ENCODE measurements at regions not wholly inside any gene's neighbourhood (a gene's known extent, or its start where the extent isn't known, plus 50 kb on each side); places are given as distances from the start of the nearest gene placed in this dataset.
"Not testable (repeated sequence)": the region's sequence is repeated elsewhere in the genome, so short reads cannot be mapped to it uniquely, and the experiment has no call there.

DNA sequence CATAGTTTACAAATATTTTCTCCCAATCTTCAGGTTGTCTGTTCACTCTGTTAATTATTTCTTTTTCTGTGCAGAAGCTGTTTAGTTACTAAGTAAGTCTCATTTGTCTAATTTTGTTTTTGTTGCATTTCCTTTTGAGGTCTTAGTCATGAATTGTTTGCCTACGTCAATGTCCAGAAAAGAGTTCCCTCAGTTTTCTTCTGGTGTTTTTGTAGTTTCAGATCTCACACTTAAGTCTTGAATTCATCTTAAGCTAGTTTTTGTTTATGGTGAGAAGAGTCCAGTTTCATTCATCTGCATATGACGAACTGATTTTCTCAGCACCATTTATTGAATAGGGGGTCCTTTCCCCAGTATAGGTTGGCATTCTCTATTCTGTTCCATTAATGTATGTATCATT is 1252.2 kb upstream of the TMEFF2 start:
- no peak overlapping the region for H3K27ac ChIP-seq
- no peak for TF ChIP-seq ZFX (IDR thresholded peaks at IDR 0.05; ENCODE audit: borderline replicate concordance)
- TF ChIP-seq CTCF (IDR thresholded peaks at IDR 0.05) = no peak

GRCh38 chr2:193442293-193442692 is 1247.6 kb upstream of the TMEFF2 start:
- no peak overlapping the region for H3K27ac ChIP-seq
- TF ChIP-seq ZFX (IDR thresholded peaks at IDR 0.05; ENCODE audit: borderline replicate concordance) (no peak), CTCF (IDR thresholded peaks at IDR 0.05) (no peak)

DNA sequence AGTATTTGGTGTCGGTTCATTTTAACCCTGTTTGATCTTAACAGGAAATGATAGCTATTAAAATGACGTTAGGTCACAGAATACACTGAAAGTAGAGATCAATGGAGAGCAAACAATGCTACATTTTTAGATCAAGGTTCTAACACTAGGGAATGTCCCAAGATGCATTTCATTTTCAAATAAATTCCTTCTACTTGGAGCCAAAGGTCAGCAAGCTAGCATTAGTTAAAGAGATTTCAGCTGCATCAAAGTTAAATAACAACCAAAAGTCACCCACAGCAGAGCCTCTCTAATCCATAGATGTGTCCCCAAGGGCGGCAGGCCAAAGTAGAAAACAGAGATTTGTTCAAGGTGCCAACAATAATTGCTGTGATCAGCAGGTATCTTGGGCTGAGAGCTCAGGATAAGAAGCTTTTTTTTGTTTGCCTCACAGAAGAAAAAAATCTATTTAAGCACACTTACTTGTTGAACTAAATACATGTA is 1233.6 kb upstream of the TMEFF2 start:
- no peak for TF ChIP-seq ZFX (IDR thresholded peaks at IDR 0.05; ENCODE audit: borderline replicate concordance)
- TF ChIP-seq CTCF (IDR thresholded peaks at IDR 0.05) = no peak
- no peak overlapping the region for H3K27ac ChIP-seq

- not testable (repeated sequence) for H3K27ac ChIP-seq
These were observed 1217.6 kb upstream of the TMEFF2 start for GRCh38 chr2:193412368-193412767.

- TF ChIP-seq ZFX (IDR thresholded peaks at IDR 0.05; ENCODE audit: borderline replicate concordance) = no peak
- no peak for TF ChIP-seq CTCF (IDR thresholded peaks at IDR 0.05)
- H3K27ac ChIP-seq = no peak overlapping the region
These were observed 1215.2 kb upstream of the TMEFF2 start for GRCh38 chr2:193409951-193410350.

DNA sequence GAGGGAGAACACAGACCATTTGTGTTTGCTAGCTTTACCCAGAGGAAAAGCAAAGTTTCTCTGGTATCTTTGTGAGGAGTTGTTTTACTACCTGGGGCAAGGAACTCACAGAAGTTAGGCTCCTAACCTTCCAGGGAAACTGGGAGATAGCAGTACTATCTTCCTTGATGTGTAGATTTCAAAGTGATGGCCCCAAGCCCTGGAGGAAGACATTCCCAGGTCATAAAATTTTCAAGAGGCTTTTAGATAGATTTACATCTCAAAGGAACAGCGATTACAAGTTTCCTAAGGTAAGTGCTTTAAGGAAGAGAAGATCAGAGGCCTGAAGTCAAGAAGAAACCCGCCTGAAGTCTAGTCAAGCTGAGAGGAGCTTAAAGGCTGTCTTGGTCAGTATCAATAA is 1187.8 kb upstream of the TMEFF2 start:
- no peak overlapping the region for H3K27ac ChIP-seq
- TF ChIP-seq ZFX (IDR thresholded peaks at IDR 0.05; ENCODE audit: borderline replicate concordance) (no peak), CTCF (IDR thresholded peaks at IDR 0.05) (no peak)

DNA sequence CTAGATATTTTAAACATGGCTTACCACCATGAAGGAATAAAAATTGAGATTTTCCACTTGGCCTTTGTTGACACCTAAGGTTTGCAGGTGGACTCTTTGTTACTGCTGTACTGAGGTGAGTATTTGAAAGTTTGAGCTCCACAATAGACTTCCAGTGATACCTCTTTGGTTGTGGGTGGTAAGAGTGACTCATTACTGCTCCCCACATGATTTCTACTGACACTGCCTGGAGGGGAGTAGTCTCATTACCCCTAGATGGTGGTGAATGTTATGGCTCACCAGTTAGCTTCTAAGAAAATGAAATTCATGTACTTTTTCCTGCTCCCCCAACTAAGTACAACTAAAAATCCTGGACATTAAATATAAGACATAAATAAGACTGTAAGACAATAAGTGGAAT is 1183.1 kb upstream of the TMEFF2 start:
- no peak overlapping the region for H3K27ac ChIP-seq
- TF ChIP-seq ZFX (IDR thresholded peaks at IDR 0.05; ENCODE audit: borderline replicate concordance) = no peak
- no peak for TF ChIP-seq CTCF (IDR thresholded peaks at IDR 0.05)

DNA sequence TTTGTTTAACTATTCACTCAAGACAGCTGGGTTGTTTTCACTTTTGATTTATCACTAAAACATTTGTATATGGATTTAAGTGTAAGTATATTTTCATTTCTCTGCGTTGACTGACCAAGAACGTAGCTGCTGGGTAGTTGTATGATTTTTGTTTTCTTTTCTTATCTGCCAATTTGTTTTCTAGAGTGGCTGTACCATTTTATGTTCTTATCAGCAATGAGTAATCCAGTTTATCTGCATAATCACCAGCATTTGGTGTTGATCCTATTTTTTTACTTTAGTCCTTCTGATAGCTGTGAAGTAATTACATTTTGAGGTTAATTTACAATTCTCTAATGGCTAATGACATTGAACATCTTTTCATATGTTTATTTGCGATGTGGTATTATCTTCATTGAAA is 1178.4 kb upstream of the TMEFF2 start:
- no peak overlapping the region for H3K27ac ChIP-seq
- no peak for TF ChIP-seq ZFX (IDR thresholded peaks at IDR 0.05; ENCODE audit: borderline replicate concordance)
- TF ChIP-seq CTCF (IDR thresholded peaks at IDR 0.05) = no peak

All from 22Rv1 (cell line).